ELR (cell line): ENCODE measurements at regions not wholly inside any gene's neighbourhood (a gene's known extent, or its start where the extent isn't known, plus 50 kb on each side); places are given as distances from the start of the nearest gene placed in this dataset.

Experiments used
- DNase-seq: peaks from one replicate; pipeline ENCODE4 v3.0.0-alpha.2; 2015; ENCODE audit warnings: low read depth

- no peak for DNase-seq
Measured at GRCh38 chr5:74094096-74094781, 468.2 kb downstream of the ARHGEF28 start.

DNA sequence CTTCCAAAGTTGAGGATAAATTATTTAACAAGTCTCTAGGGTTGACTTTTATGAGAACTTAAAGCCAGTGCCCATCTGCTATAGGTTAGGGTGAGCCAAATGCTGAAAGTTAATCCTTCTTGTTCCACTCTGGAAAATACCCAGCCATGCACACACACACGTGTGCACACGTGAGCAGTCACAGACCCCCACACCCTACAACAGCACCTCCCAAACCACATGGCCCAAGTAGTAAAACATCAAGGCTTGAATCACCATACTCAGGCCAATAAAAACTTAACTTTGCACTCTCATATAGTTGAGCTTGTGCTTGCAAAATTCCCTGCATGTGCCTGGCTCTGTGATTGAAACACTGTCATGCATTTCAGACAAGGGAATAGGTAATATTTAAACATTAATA lies 467.6 kb downstream of the ARHGEF28 start:
- no peak for DNase-seq

- no peak for DNase-seq
Measured at GRCh38 chr5:74092766-74093165, 466.8 kb downstream of the ARHGEF28 start.

DNA sequence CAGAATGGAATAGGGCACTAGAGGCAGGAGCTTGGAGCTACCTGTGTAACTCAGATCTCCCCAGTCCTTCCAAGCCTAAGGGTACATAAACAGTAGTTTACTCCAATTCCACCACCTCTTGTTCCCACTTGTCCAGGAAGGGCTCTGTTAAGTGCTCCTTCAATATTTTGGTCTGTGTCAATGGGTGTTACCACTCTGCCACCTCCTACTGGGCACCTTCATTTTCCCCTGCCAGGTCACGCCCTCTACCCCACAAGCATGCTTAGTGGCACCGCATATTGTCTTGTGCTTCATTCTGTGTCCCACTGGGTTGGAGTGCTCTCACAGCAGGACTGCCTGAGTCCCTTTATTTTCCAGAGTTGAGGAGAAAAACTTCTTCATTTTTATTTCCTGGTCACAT lies 459.8 kb downstream of the ARHGEF28 start:
- DNase-seq, result no peak

DNA sequence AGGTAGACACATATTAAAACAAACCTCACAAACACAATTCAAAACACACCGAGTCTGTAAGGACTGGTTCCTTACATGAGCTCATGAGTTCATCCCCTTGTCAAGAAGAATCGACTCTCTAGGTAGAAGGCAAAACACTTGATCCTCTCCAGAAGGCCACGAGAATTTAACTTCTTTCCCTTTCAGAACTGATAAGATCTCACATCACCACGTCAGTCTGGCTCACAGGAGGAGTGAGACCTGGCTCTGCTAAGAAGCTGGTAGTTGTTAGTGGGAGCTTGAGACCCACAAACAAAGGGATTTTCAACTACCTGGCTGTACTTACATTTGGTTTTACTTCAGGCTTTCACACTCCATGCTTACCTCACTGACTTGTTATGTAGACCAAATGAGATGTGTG lies 459.2 kb downstream of the ARHGEF28 start:
- peak; percentile 28 for DNase-seq

DNA sequence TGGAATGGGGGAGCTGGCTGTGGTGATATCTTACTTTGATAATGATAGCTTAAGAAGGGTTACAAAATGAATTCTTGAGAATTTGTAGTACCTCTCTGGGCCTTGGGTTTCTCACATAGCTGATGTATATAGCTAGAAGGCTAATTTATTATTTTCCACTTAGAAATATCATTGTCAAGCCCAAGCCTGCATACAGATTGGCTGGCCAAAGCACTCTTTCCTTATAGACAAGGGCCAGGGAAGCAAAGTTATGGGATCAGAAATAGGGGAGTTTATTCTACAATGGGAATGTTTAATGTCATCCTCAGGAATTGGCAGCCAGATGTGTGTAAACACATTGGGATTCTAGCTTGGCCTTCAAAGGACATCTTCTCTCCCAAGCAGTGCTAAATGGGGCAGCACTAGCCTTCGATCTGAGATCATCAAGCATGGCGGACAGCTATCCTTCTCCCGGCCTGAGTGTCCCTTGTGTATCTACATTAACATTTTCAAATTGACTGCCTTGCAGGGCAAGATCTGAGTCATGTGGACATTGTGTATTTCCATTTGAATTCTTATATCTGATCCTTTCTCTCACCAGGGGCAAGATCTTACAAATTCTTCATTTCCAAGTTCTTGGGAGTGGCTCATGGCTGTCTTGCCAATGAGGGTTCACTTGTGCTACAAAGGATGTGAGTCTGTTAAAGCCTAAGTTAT lies 457.2 kb downstream of the ARHGEF28 start:
- no peak for DNase-seq

DNA sequence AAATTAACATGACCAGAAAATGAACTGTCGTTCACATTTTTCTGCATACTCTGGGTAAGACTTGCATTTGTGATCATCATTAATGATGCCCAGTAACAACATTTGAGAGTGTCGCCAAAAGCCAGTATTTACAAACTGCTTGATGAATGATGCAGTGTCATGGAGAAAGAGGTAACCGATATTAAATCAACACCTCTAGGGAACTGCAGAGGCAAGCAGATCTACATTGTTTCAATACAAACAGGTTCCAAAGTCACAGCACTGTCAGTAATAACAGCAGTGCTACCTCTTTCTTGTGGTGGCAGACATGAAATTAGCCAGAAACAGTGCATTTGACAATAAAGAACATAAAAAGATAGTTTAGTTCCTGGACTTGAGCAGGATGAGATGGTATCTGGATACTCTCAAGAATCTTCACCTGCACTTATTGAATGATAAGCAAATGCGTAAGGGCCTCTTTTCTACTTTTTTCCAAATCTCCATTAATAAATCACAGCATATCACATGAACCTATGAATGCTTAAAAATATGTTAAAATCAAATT lies 456.6 kb downstream of the ARHGEF28 start:
- no peak for DNase-seq

DNA sequence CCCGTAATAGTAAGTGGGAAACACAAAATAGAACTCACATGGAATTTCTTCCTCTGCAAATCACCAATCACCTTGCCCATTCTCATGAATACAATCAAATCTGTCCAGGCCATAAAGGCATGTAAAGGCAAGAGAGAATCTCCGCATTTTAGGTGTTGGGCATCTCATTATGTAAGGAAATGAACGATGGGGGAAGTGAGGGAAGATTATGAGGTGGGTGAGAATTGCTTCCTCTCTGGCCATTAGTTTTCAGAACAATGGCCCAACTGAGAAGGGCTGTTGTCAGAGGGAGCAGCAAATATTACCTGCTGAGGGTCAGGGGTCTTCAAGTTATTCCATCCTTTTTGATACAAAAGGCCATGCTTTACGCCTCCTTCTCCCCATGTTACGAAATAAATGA lies 455.1 kb downstream of the ARHGEF28 start:
- no peak for DNase-seq

- no peak for DNase-seq
Measured at GRCh38 chr5:74079971-74080556, 454.1 kb downstream of the ARHGEF28 start.

DNA sequence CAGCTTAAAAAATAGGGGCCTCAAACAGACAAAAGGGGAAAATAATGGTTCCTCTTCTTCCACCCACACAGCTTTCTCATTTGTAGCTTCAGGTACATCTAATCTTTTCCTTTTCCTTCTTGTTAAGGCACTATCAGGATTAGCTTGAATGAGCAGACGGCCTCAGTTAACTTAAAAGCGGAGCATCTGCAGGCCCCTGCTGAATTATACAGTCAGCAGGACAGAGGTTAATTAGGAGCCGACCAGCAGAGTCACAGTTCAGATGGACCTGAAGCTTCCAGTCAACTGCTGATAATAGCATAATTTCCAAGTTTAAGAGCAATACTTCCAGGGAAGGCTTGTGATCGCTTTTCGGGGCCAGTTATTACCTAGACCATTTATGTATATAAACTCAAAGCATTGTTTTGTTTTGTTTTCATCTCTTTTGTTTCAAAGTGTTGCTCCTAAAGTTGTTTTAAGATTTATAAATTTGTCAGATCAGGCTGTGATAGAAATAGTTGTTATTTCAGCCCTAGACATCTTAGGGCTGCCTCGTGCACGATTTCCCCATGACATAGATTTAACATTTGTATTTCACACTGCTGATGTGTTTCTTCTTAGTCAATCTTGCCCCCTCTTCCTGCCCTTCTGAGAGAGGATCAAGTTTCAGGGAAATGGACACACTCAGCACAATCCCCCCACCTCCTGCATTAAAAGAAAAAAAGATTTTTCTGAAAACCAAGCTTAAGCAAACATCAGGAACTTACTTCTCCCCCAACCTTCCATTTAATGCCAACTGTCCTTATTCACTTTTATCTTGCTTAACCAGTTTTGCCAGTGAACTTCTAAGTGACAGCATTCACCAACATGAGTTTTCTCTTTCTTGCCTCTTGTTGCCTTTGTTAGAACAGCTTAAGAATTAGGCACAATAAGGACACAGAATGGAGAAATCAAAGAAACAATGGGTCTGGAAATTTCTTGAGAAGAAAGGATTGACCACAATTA lies 449.8 kb downstream of the ARHGEF28 start:
- no peak for DNase-seq

GRCh38 chr5:74074111-74074510 lies 448.1 kb downstream of the ARHGEF28 start:
- DNase-seq, result no peak

DNA sequence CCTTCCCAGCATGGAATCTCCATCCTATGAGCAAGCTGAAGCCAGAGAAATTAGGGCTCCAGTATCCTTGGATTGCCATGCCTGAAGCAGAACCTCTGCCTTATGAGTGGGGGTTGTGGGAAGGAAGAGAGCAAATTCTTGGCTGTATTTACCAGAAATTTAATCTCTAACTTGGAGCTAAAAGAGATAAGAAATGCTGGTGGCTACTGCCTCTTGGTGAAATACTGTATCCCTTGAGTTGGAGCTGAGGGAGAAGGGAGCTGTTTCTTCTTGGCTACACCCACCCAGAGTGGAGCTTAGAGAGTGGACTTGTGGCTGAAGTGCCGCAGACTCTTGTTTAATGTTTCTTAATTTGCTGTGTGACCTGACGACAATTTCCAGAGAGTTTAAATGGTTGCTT lies 447.3 kb downstream of the ARHGEF28 start:
- DNase-seq, result no peak

DNA sequence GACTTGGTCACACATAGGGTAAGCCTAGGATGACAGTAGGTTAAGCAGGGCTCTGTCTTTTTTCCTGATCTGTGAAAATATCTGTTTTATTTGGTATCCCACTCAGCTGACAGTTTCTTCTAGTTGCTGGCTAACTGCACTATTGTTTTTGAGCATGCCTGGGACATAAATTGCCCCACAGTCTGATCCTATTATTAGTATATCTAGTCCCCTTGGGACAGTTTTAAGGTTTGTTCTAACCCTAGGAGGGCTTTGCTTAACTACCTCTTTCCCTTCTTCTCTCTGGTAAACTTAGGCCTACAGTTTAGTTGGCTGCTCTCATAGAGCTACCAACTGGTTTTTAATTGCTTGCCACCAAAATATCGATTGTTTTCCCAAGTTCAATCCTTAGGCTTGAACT lies 446.6 kb downstream of the ARHGEF28 start:
- no peak for DNase-seq

- DNase-seq, result no peak
Measured at GRCh38 chr5:74070766-74071165, 444.8 kb downstream of the ARHGEF28 start.

GRCh38 chr5:74069741-74070140 lies 443.7 kb downstream of the ARHGEF28 start:
- DNase-seq, result no peak

DNA sequence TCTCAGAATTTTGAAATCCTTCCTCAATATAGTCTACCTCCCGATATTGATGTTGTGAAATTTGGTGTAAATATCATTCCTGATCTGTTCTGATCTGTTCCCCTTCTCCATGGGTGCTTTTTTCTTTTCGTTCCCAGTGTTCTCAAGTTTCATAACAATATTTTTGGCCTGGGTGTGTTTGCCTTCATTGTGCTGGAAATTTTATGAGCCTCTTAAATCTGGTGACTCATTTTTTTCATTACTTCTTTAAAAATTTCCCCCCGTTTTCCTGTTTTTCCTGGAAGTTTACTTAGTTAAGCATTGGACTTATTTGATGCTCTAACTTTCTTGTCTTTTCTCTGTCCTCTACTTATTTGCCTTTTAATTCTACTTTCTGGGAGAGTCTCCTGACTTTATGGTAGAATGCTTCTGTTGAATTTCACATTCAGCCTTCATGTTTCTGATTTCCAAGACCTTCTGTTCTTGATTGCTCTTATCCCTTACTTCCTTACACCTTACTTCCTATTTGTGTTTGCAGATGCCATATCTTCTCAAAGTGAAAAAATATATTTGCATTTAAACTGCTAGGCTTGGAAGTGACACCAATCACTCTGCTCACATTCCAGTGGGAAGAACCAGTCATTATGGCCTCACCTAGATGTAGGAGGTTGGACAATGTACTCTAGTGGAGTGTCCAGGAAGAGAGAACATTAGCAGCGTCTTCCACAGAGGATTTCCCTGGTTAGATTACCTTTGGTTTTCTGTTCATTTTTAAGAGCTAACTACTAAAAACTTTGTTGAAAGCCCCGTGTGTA lies 441.9 kb downstream of the ARHGEF28 start:
- peak; percentile 58 for DNase-seq

DNA sequence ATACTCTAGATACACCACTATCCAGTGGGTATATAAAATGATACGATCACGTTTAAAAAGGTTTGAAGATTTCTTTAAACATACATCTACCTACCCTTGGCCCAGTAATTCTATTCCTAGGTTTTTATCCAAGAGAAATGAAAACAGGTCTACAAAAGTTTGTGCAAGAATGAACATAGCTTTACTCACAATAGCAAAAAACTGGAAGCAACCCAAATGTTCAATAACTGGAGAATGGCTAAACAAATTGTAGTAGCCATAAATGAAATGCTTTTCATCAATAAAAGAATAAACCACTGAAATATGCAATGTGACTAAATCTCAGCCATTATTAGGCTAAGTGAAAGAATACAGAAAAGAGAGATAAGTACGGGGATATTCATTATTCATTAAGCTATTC lies 438.9 kb downstream of the ARHGEF28 start:
- DNase-seq, result no peak

DNA sequence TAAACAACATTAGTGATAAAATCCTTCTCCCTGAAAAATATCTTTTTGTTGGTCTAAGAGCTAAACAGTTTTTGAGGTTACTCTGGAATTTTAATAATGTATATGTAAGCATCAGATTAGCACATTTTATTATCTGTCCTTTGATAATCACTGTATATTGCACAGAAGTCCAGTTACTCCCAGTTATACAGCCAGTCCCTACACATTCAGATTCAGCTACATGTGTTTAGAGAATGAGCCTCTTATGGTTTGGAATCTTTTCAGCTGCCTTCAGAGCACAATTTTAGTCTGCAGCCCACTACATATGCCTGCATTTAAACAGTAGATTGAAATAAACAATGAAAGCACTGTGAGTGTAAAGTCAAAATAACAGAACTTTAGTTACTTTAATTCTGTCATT lies 438.2 kb downstream of the ARHGEF28 start:
- no peak for DNase-seq

GRCh38 chr5:74063821-74064220 lies 437.8 kb downstream of the ARHGEF28 start:
- peak; percentile 92 for DNase-seq

- no peak for DNase-seq
Measured at GRCh38 chr5:74063346-74063745, 437.4 kb downstream of the ARHGEF28 start.

- DNase-seq, result no peak
Measured at GRCh38 chr5:74061292-74061691, 435.3 kb downstream of the ARHGEF28 start.
